ENCODE measurements at regions not wholly inside any gene's neighbourhood (a gene's known extent, or its start where the extent isn't known, plus 50 kb on each side); places are given as distances from the start of the nearest gene placed in this dataset.

DNA sequence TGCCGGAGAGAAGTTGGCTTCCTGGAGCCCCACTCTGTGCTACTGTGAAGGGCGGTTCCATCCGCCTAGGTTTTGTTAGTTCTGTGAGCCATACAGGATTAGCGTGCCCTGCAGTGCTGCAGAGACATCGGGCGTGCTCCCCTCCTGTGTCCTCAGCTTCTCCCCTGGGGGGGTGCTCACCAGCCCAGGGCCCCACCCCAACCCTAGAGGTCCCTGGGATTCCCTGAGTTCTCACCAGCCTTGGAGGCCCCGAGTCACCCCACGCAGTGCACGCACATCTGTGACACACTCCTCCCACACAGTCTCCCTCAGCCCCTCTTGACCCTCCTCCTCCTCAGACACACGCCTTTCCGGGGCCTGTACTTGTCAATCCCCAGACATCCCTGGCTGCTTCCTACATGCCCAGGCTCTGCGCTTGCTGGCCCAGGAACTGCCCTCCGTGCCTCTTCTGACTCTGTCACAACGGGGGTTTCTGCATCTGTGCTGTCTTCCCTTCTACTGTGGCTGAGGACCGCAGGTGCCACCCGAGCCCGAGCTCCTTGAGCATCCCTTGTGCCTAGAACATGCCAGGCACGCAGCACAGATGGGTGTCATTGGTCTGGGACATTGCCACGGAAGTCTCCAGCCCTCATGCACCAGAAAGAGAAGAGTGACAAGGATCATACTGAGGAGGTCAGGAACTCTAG lies 123.2 kb upstream of the RPS6KA2 start:
- TF ChIP-seq, protein P1, sequence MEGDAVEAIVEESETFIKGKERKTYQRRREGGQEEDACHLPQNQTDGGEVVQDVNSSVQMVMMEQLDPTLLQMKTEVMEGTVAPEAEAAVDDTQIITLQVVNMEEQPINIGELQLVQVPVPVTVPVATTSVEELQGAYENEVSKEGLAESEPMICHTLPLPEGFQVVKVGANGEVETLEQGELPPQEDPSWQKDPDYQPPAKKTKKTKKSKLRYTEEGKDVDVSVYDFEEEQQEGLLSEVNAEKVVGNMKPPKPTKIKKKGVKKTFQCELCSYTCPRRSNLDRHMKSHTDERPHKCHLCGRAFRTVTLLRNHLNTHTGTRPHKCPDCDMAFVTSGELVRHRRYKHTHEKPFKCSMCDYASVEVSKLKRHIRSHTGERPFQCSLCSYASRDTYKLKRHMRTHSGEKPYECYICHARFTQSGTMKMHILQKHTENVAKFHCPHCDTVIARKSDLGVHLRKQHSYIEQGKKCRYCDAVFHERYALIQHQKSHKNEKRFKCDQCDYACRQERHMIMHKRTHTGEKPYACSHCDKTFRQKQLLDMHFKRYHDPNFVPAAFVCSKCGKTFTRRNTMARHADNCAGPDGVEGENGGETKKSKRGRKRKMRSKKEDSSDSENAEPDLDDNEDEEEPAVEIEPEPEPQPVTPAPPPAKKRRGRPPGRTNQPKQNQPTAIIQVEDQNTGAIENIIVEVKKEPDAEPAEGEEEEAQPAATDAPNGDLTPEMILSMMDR (conservative IDR thresholded peaks at IDR 0.05; ENCODE audit: low read length): no peak
- no peak for TF ChIP-seq EZH2phosphoT487 (IDR thresholded peaks at IDR 0.05; ENCODE audit: borderline replicate concordance)

Measured in Loucy (cell line).